Lung (tissue), 9 donors: ENCODE measurements at regions not wholly inside any gene's neighbourhood (a gene's known extent, or its start where the extent isn't known, plus 50 kb on each side); places are given as distances from the start of the nearest gene placed in this dataset.
"Not testable (repeated sequence)": the region's sequence is repeated elsewhere in the genome, so short reads cannot be mapped to it uniquely, and the experiment has no call there.

Source experiments
- ATAC-seq: fragments of 200-7000 bp; cut with Tn5 transposase; one replicate; pipeline ENCODE4 v1.9.1; 2020; ENCODE audit warnings: moderate number of reproducible peaks; ENCODE audit not compliant: insufficient read depth, low FRiP score
- DNase-seq, 3 donors: peaks; one replicate each; pipeline ENCODE4 v3.0.0-alpha.2; 2013 to 2017
- H3K27ac ChIP-seq, 2 donors: one replicate each; pipeline ENCODE4 v1.5.1; 2013; ENCODE audit warnings: mild to moderate bottlenecking in 2 of 2, moderate library complexity in 2 of 2, control low read depth in 1 of 2, inconsistent platforms in 1 of 2, low read depth in 1 of 2, low read length in 1 of 2
- H3K27me3 ChIP-seq, 3 donors: one replicate each; pipeline ENCODE4 v1.5.1; 2013; ENCODE audit warnings: low read length in 2 of 3; ENCODE audit not compliant: control insufficient read depth in 3 of 3, insufficient read depth in 3 of 3
- H3K36me3 ChIP-seq, 4 donors: one replicate each; pipeline ENCODE4 v1.5.1; 2013; ENCODE audit warnings: low read length in 4 of 4, mild to moderate bottlenecking in 1 of 4, moderate library complexity in 1 of 4; ENCODE audit not compliant: control insufficient read depth in 4 of 4, insufficient read depth in 4 of 4
- H3K4me1 ChIP-seq, 5 donors: one replicate each; pipeline ENCODE4 v1.5.1; 2013; ENCODE audit warnings: low read length in 5 of 5, mild to moderate bottlenecking in 2 of 5, moderate library complexity in 1 of 5; ENCODE audit not compliant: control insufficient read depth in 5 of 5, insufficient read depth in 5 of 5
- H3K4me3 ChIP-seq: one replicate; pipeline ENCODE4 v1.5.1; 2013; ENCODE audit warnings: mild to moderate bottlenecking, control low read depth, moderate library complexity
- H3K9ac ChIP-seq, 2 donors: one replicate each; pipeline ENCODE4 v1.5.1; 2013; ENCODE audit warnings: low read length in 2 of 2, control low read depth in 1 of 2; ENCODE audit not compliant: insufficient read depth in 1 of 2
- H3K9me3 ChIP-seq, 4 donors: one replicate each; pipeline ENCODE4 v1.5.1; 2013; ENCODE audit warnings: low read length in 3 of 4, mild to moderate bottlenecking in 1 of 4, moderate library complexity in 1 of 4; ENCODE audit not compliant: control insufficient read depth in 4 of 4, insufficient read depth in 3 of 4
- WGBS, 2 donors: extraction: QIAGEN DNeasy Blood & Tissue Kit; methylation state at CpG; one replicate each; pipeline ENCODE4 v1.1.7; 2013; 5-methylcytosine and 5-hydroxymethylcytosine counted together
- donor health status: Bipolar disorder and iron deficiency.
- donor health status: healthy.
- donor health status: DM: yes; HTN: yes; CAD: no.

- not testable (repeated sequence) for DNase-seq, H3K9ac ChIP-seq, H3K36me3 ChIP-seq, H3K4me1 ChIP-seq, H3K4me3 ChIP-seq, ATAC-seq, H3K9me3 ChIP-seq, H3K27me3 ChIP-seq, H3K27ac ChIP-seq
- no CpG with 5 or more reads among the region's 1 CpG for WGBS, 2 donors
Measured at GRCh38 chr9:67269692-67270091, 277.3 kb upstream of the SPATA31A3 start.

- not testable (repeated sequence) for H3K4me1 ChIP-seq, H3K9ac ChIP-seq, H3K27ac ChIP-seq, H3K9me3 ChIP-seq, H3K4me3 ChIP-seq, H3K27me3 ChIP-seq, DNase-seq, H3K36me3 ChIP-seq, ATAC-seq
- WGBS, 2 donors = no CpG with 5 or more reads among the region's 6 CpGs
Measured at GRCh38 chr9:67257894-67258293, 265.5 kb upstream of the SPATA31A3 start.

- ATAC-seq, H3K9ac ChIP-seq, H3K4me1 ChIP-seq, H3K4me3 ChIP-seq, H3K9me3 ChIP-seq, H3K27ac ChIP-seq, DNase-seq, H3K36me3 ChIP-seq, H3K27me3 ChIP-seq: not testable (repeated sequence)
- no CpG with 5 or more reads among the region's 1 CpG for WGBS, 2 donors
Measured at GRCh38 chr9:67248967-67249366, 256.6 kb upstream of the SPATA31A3 start.

GRCh38 chr9:67212073-67212472 lies 219.7 kb upstream of the SPATA31A3 start:
- H3K27me3 ChIP-seq, H3K9me3 ChIP-seq, H3K4me3 ChIP-seq, H3K4me1 ChIP-seq, H3K27ac ChIP-seq, H3K9ac ChIP-seq, H3K36me3 ChIP-seq, DNase-seq, ATAC-seq: not testable (repeated sequence)
- WGBS, 2 donors = 97 to 99% methylated on average over 14 to 16 of the region's 16 CpGs

GRCh38 chr9:67210842-67211241 lies 218.5 kb upstream of the SPATA31A3 start:
- not testable (repeated sequence) for H3K9me3 ChIP-seq, H3K27me3 ChIP-seq, H3K9ac ChIP-seq, H3K27ac ChIP-seq, H3K36me3 ChIP-seq, ATAC-seq, DNase-seq, H3K4me3 ChIP-seq, H3K4me1 ChIP-seq
- 69 to 85% methylated on average over 1 of the region's 3 CpGs for WGBS, 2 donors

GRCh38 chr9:67208831-67209437 lies 216.6 kb upstream of the SPATA31A3 start:
- not testable (repeated sequence) for H3K9me3 ChIP-seq, H3K4me3 ChIP-seq, DNase-seq, H3K36me3 ChIP-seq, H3K27me3 ChIP-seq, H3K9ac ChIP-seq, H3K4me1 ChIP-seq, H3K27ac ChIP-seq, ATAC-seq
- WGBS, 2 donors = 93% methylated on average over 3 of the region's 6 CpGs

- not testable (repeated sequence) for H3K4me3 ChIP-seq, H3K9me3 ChIP-seq, H3K9ac ChIP-seq, DNase-seq, ATAC-seq, H3K36me3 ChIP-seq, H3K27ac ChIP-seq, H3K27me3 ChIP-seq, H3K4me1 ChIP-seq
- WGBS, 2 donors = 60 to 83% methylated on average over 5 of the region's 7 CpGs
Measured at GRCh38 chr9:67196135-67196534, 203.8 kb upstream of the SPATA31A3 start.

GRCh38 chr9:67195357-67195756 lies 203.0 kb upstream of the SPATA31A3 start:
- H3K9ac ChIP-seq, H3K9me3 ChIP-seq, H3K4me3 ChIP-seq, H3K4me1 ChIP-seq, DNase-seq, H3K27me3 ChIP-seq, H3K27ac ChIP-seq, H3K36me3 ChIP-seq, ATAC-seq: not testable (repeated sequence)
- 93% methylated on average over 5 of the region's 8 CpGs; no CpG with 5 or more reads in 1 of the 2 donors for WGBS, 2 donors
